SK-N-MC (cell line): ENCODE measurements at regions not wholly inside any gene's neighbourhood (a gene's known extent, or its start where the extent isn't known, plus 50 kb on each side); places are given as distances from the start of the nearest gene placed in this dataset.

ENCODE experiments used
- EZH2 ChIP-seq: fragments of 200-600 bp; sonication (generic); IDR thresholded peaks from one replicate; pipeline ENCODE4 v1.6.1; 2017; ENCODE audit warnings: antibody characterized with exemption
- FOXP2 ChIP-seq: optimal IDR thresholded peaks from 2 replicates; pipeline ENCODE3; 2011; ENCODE audit warnings: mild to moderate bottlenecking, moderate library complexity; ENCODE audit not compliant: insufficient read depth; ENCODE audit errors: extremely low read length, control extremely low read depth
- POLR2AphosphoS5 ChIP-seq: IDR thresholded peaks from 2 replicates; pipeline ENCODE4 v1.6.1; 2012; ENCODE audit warnings: mild to moderate bottlenecking, low read depth, low read length, borderline replicate concordance

DNA sequence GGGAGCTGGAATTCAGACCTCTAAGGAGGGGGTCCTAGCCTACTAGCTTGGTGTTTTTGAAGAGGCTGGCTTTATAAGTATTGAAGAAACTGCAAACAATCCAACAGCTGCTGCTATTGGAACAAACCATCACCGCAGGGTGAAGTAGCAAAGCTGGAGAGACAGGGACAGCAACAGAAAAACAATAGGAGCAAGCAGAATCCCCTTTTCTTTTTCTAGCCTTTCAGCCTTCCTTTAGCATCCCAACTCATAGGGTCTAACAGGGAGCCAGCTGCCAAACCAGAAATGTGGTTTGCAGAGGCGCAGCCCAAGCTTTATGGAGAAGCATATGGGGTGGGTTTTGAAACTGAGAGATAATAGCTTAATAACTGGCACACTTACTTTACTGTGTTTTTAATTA, 106.2 kb upstream of the CHMP2B start:
- no peak for TF ChIP-seq POLR2AphosphoS5
- TF ChIP-seq EZH2, result no peak
- no peak for TF ChIP-seq FOXP2
